NCI-H345 (cell line): ENCODE measurements at regions not wholly inside any gene's neighbourhood (a gene's known extent, or its start where the extent isn't known, plus 50 kb on each side); places are given as distances from the start of the nearest gene placed in this dataset.

Experiments used
- DNase-seq: peaks from one replicate; lab custom pipeline; 2025; lab: John Stamatoyannopoulos, UW

DNA sequence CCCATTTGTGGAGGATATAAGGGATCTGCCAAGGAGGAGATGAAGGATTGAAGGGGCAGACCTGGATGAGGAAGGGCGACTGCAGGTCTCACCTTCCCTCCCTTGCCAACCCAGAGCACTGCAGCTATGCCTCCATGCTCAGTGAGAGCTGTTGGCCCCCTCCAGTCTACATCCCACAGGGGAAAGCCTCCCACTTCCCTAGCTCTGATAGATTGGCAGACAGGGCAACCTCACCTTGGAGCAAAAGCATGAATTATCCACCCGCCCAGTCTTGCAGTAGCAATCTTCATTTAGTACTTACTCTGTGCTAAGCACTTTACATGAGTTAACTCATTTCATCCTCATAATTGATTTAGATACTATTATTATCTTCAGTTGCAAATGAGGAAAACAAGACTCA is 70.4 kb upstream of the SMNDC1 start:
- no peak for DNase-seq

DNA sequence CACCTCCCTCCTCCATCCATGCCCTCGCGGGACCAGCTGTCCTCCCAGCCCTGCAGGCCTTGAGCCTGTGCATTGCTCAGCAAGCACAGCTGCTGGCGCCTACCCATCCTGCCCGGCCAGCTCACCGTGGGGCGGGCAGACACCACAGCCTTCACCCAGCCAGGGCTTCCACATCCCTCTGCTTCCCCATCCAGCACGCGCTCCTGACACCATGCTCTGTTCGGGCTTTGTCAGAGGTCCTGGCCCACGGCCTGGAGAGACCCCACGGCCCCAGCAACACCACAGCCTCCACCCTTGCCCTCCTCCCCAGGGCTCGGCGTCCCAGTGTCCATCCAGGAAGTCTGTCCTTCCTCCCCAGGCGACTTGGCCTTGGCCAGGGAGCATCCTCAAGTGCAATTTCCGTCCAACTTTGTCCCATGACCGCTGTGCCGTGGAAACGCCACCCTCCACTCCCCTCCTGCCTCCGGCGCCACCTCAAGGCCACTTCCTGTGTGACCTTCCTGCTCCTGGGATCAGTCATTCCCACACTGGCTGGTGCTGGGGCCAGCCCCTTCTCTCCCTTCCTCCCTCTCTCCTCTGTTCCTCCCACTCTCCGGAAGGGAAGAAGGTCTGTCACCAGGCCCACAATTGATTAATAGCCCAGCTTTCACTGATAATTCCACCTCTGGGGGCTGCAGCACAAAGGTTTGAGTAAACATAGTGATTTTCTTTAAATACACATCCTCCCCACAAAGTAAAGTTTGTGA is 71.5 kb upstream of the SMNDC1 start:
- DNase-seq: no peak

GRCh38 chr10:110376767-110377160 is 72.0 kb upstream of the SMNDC1 start:
- DNase-seq: no peak

- no peak for DNase-seq
These were observed 73.3 kb upstream of the SMNDC1 start for GRCh38 chr10:110378006-110378405.

DNA sequence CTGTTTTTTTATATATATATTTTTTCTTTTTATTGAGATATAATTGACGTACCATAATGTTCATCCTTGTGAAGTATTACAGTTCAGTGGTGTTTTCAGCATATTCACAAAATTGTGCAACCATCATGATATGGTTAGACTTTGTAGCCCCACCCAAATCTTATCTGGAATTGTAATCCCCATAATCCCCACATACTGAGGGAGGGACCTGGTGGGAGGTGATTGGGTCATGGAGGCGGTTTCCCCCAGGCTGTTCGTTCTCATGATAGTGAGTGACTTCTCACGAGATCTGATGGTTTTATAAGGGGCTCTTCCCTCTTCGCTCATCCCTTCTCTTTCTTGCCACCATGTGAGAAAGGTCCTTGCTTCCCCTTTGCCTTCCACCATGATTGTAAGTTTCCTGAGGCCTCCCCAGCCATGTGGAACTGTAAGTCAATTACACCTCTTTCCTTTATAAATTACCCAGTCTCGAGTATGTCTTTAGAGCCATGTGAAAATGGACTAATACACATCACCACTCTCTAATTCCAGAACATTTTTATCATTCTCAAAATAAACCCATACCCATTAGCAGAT is 73.9 kb upstream of the SMNDC1 start:
- DNase-seq: no peak

GRCh38 chr10:110379831-110380230 is 75.1 kb upstream of the SMNDC1 start:
- no peak for DNase-seq

- no peak for DNase-seq
These were observed 75.6 kb upstream of the SMNDC1 start for GRCh38 chr10:110380293-110380692.

- DNase-seq: no peak
These were observed 78.0 kb upstream of the SMNDC1 start for GRCh38 chr10:110382695-110383094.

GRCh38 chr10:110387617-110387982 is 82.9 kb upstream of the SMNDC1 start:
- DNase-seq: no peak

GRCh38 chr10:110387983-110388686 is 83.4 kb upstream of the SMNDC1 start:
- no peak for DNase-seq

DNA sequence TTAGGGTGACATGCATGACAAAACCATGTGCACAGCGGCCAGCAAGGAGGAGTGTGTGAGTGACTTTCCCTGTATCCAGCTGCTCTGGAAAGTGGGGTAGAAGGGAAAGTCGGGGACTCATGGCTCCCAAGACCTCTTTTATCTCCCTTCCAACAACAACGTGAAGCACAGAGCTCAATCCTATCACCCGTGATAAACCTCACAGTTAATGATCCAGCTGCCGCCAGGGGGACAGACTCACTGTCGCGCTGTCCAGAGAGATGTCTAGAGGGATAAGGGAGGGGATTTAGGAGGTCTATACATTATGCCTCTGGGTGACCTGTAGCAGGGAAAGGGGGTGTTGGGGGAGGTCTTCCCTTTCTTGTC is 84.0 kb upstream of the SMNDC1 start:
- no peak for DNase-seq

DNA sequence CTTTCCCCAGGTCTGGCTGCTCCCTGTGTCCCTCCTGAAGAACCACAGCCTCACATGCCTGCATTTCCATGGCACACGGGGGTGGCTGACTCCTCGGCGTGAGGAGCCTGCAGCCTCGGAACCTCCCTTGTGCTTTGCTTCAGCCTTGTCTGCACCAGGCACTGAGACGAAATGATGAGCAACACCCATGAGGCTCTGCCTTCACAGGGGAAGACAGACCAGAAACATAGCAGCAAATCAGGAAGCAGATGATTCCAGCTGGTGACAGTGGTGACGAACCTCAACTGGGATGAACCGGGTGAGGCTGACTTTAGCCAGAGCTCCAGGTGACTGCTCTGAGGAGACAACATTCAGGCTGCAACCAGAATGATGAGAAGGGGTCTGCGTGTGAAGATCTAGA is 84.5 kb upstream of the SMNDC1 start:
- no peak for DNase-seq

DNA sequence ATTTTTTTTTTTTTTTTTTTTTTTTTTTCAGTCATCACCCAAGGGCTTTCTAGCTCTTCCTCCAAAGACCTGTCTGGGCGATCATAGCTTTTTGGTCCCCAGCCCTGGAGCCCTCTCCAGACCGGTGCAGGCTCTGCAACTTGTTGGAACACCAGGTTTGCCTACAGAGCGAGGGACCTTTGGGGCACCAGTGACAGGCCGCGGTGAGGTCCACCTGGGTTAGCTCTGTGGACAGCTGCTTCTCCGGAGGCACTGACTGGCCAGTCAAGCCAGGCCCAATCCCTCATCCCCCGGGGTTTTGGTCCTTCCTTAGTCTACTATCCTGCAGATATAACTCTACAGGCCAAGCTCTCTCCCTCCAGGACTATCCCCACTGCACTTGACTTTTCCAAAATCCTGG is 86.8 kb upstream of the SMNDC1 start:
- no peak for DNase-seq

- DNase-seq: no peak
These were observed 87.4 kb upstream of the SMNDC1 start for GRCh38 chr10:110392121-110392520.

DNA sequence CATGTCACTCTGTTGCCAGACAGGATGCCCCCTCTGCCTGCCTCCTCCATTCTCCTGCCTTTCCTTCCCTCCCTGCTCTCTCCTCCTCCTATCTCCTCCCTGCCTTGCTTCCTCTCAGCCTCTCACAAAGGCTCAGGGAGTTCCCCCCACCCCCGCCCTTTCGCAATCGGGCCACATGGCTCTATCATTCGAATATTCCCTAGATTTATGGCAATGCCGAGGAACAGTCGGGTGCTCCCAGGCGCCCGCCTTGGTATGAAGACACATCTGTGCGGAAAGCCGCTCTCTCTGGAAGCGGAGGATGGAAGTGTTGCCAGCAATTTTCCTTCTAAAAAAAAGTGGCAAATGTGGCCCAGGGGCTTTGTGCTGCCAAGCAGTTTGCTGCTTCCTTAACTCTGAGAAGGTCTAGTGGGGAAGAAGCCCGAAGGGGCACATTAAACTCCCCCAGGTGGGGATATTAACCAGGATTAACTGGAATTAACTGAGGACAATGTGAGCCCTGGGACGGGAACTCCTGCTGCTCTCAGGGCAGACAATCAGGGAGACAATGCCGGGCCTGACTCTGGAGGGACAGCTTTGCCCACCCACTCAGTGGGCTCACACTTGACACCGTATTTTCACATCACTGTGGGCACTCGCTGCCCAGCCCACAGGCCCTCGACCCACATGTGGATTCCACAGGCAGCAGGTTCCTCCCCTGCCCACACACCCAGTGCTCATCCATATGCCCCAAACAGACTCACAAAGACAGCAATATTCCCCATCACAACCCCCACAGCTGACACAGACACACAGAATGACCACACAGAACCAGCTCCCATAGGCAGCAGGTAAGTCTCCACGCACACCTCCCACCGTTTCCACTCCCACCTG is 88.4 kb upstream of the SMNDC1 start:
- DNase-seq: no peak

DNA sequence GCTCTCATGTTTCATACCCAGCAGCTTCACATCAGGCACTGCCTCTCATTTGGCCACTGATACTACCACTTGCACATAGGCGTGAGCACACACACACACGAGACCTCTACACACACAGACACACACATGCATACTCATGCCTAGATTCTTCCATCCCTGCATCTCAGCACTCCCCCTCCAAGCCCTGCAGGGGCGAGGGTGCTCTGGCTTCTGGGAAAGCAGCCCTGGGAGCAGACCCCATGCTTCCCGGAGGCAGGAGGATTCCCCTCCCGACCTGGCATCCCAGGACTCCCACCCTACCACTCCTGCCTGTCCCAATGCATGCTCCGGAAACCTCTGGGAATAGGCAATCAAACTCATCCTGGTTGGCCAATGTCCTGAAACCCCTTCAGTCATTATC is 89.1 kb upstream of the SMNDC1 start:
- no peak for DNase-seq

- no peak for DNase-seq
These were observed 89.6 kb upstream of the SMNDC1 start for GRCh38 chr10:110394296-110394695.

GRCh38 chr10:110394898-110395297 is 90.2 kb upstream of the SMNDC1 start:
- DNase-seq: no peak

GRCh38 chr10:110395350-110396283 is 90.9 kb upstream of the SMNDC1 start:
- no peak for DNase-seq

DNA sequence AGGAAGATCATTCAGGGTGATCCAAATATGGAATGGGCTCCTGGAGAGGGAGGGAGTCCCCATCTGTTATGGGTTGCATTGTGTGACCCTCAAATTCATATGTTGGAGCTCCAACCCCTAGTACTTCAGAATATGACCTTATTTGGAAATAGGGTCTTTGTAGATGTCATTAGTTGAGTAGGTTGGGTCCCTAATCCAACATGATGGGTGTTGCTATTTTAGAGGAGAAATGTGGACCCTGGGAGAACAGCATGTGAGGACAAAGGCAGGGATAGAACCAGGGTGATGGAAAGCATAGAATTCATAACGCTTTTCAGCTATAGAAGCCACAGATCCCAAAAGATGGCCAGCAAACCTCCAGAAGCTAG is 91.5 kb upstream of the SMNDC1 start:
- DNase-seq: no peak

- no peak for DNase-seq
These were observed 93.1 kb upstream of the SMNDC1 start for GRCh38 chr10:110397856-110398255.
